PC-9 (cell line): ENCODE measurements at regions not wholly inside any gene's neighbourhood (a gene's known extent, or its start where the extent isn't known, plus 50 kb on each side); places are given as distances from the start of the nearest gene placed in this dataset.

ENCODE experiments used
- BruUV-seq: library from RNA; stranded (reverse); fragments of 400-500 nt; replicated peaks from 2 replicates; lab custom pipeline; 2021; lab: Mats Ljungman, UMichigan
- CTCF ChIA-PET: fragments of 300-600 bp; sonication (Branson Sonifier 250); formaldehyde crosslinking; loops from one replicate; lab custom pipeline; 2022; ENCODE audit warnings: antibody characterized with exemption; lab: Charles Lee
- POLR2A ChIA-PET: fragments of 300-600 bp; sonication (Branson Sonifier 250); formaldehyde crosslinking; loops from one replicate; lab custom pipeline; 2022; ENCODE audit warnings: antibody characterized with exemption; ENCODE audit not compliant: unreplicated experiment; lab: Charles Lee
- DNase-seq, 2 experiments: peaks; one replicate each; pipeline versions ENCODE4 v3.0.0 to v3.0.0-alpha.2; 2015 to 2022; ENCODE audit warnings: mixed read lengths in 1 of 2
- H2AFZ ChIP-seq: fragments of 200-600 bp; sonication (generic); 2 replicates; pipeline ENCODE4 v1.8.1; 2017; ENCODE audit warnings: antibody characterized with exemption
- H3F3A ChIP-seq: fragments of 200-600 bp; sonication (generic); 2 replicates; pipeline ENCODE4 v1.8.1; 2017; ENCODE audit warnings: antibody characterized with exemption, mild to moderate bottlenecking, low read depth; ENCODE audit not compliant: insufficient read depth
- H3K27ac ChIP-seq: fragments of 200-600 bp; sonication (generic); 2 replicates; pipeline ENCODE4 v1.6.1; 2016; ENCODE audit warnings: mixed run types
- H3K27me3 ChIP-seq: fragments of 200-600 bp; sonication (generic); 2 replicates; pipeline ENCODE4 v1.6.1; 2016; ENCODE audit warnings: low read depth, mixed run types; ENCODE audit not compliant: insufficient read depth
- H3K36me3 ChIP-seq: fragments of 200-600 bp; sonication (generic); 2 replicates; pipeline ENCODE4 v1.6.1; 2016; ENCODE audit warnings: low read depth, mixed run types
- H3K4me1 ChIP-seq: fragments of 200-600 bp; sonication (generic); replicated peaks from 2 replicates; pipeline ENCODE4 v1.6.1; 2016; ENCODE audit warnings: mixed run types; ENCODE audit not compliant: insufficient read depth
- H3K4me2 ChIP-seq: fragments of 200-600 bp; sonication (generic); 2 replicates; pipeline ENCODE4 v1.6.1; 2017; ENCODE audit warnings: mixed run types
- H3K4me3 ChIP-seq: fragments of 200-600 bp; sonication (generic); 2 replicates; pipeline ENCODE4 v1.6.1; 2016; ENCODE audit warnings: mixed run types
- H3K79me2 ChIP-seq: fragments of 200-600 bp; sonication (generic); 2 replicates; pipeline ENCODE4 v1.6.1; 2017; ENCODE audit warnings: low read depth, mixed run types
- H3K9me2 ChIP-seq: fragments of 200-600 bp; sonication (generic); 2 replicates; pipeline ENCODE4 v1.8.1; 2017; ENCODE audit warnings: mild to moderate bottlenecking; ENCODE audit not compliant: insufficient read depth
- H3K9me3 ChIP-seq: fragments of 200-600 bp; sonication (generic); 2 replicates; pipeline ENCODE4 v1.8.1; 2016; ENCODE audit warnings: low read depth; ENCODE audit not compliant: insufficient read depth
- H4K20me1 ChIP-seq: fragments of 200-600 bp; sonication (generic); 2 replicates; pipeline ENCODE4 v1.8.1; 2017; ENCODE audit not compliant: insufficient read depth
- EZH2 ChIP-seq: fragments of 200-600 bp; sonication (generic); IDR thresholded peaks from 2 replicates; pipeline ENCODE4 v1.8.0; 2017; ENCODE audit warnings: antibody characterized with exemption, low read depth
- intact Hi-C: fragments of 100-400 bp; cut with micrococcal nuclease; formaldehyde crosslinking; loops from one replicate; pipeline ENCODE4 v1.10.0; 2022; ENCODE audit not compliant: unreplicated experiment
- TF ChIP-seq, protein P1 (sequence below): fragments of 200-600 bp; sonication (generic); conservative IDR thresholded peaks from 2 replicates; pipeline ENCODE4 v1.6.1; 2017; ENCODE audit warnings: mixed run types, antibody characterized with exemption, mild to moderate bottlenecking, moderate library complexity

DNA sequence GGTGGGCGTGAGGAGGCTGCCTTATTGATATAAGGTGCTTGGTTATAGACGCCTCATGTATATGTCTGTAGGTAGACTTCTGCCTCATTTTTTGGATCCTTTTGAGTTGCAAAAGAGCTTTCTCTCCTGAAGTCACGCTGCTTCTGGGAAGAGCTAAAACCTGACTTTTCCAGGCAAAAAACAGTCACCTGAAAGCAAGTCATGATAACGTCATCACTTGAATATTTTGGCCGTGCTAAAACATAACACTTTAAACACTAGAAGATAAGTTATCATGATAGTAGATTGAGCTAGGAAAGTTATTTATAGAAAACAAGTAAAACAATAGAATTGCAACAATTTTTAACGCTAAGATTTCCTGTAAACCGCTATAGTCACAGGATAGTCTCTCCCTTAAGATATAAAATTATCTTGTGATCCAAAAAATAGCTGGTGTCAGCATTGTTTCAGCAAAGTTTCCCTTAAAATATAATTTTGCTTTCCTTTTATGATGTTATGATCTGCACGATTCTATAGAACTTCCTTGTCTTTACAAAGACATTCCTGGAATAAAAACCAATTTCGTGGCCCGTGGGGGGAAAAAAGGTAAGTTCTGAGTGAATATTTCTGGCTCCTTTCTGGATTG is 69.0 kb upstream of the AKAP12 start:
- intact Hi-C loops: no loop called here
- BruUV-seq: no TSS peak
- no peak overlapping the region for H3K4me2 ChIP-seq
- H3K27ac ChIP-seq: no peak overlapping the region
- H3K27me3 ChIP-seq: no peaks in the 10 kb centered on the region
- POLR2A ChIA-PET: interaction anchor here (0.6 kb wide), 1 partner anchor 126 kb away, joined by 3 read pairs; no protein-coding TSS in a partner anchor
- H3K4me1 ChIP-seq: no peaks in the 10 kb centered on the region
- TF ChIP-seq, protein P1, sequence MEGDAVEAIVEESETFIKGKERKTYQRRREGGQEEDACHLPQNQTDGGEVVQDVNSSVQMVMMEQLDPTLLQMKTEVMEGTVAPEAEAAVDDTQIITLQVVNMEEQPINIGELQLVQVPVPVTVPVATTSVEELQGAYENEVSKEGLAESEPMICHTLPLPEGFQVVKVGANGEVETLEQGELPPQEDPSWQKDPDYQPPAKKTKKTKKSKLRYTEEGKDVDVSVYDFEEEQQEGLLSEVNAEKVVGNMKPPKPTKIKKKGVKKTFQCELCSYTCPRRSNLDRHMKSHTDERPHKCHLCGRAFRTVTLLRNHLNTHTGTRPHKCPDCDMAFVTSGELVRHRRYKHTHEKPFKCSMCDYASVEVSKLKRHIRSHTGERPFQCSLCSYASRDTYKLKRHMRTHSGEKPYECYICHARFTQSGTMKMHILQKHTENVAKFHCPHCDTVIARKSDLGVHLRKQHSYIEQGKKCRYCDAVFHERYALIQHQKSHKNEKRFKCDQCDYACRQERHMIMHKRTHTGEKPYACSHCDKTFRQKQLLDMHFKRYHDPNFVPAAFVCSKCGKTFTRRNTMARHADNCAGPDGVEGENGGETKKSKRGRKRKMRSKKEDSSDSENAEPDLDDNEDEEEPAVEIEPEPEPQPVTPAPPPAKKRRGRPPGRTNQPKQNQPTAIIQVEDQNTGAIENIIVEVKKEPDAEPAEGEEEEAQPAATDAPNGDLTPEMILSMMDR: no peak
- no peak for TF ChIP-seq EZH2
- no peaks in the 10 kb centered on the region for H3K9me2 ChIP-seq
- H3F3A ChIP-seq: no peaks in the 10 kb centered on the region
- no peaks in the 10 kb centered on the region for H4K20me1 ChIP-seq
- H3K79me2 ChIP-seq: no peaks in the 10 kb centered on the region
- DNase-seq: no peak
- H3K9me3 ChIP-seq: no peaks in the 10 kb centered on the region
- no peaks in the 10 kb centered on the region for H3K36me3 ChIP-seq
- CTCF ChIA-PET: no interaction called here
- H3K4me3 ChIP-seq: no peak overlapping the region
- H2AFZ ChIP-seq: no peak overlapping the region

DNA sequence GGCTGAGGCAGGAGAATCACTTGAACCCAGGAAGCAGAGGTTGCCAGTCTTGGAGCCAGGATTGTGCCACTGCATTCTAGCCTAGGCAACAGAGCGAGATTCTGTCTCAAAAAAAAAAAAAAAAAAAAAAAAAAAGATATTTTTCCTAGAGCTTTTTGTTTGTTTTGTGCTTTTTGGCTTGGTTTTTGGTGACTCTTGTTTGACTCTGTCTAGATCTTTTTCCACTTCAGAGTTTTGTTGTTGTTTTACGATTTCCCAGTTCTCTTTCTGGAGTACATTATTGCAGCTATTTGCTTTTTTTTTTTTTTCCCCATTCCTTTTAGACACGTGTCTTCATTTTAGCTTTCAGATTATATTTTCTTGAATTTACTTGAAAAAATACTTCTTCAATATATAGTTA is 67.0 kb upstream of the AKAP12 start:
- H3K4me2 ChIP-seq: no peak overlapping the region
- no peaks in the 10 kb centered on the region for H3K36me3 ChIP-seq
- POLR2A ChIA-PET: no interaction called here
- BruUV-seq: no TSS peak
- no peaks in the 10 kb centered on the region for H4K20me1 ChIP-seq
- H3K4me1 ChIP-seq: no peaks in the 10 kb centered on the region
- intact Hi-C loops: no loop called here
- DNase-seq: no peak
- H2AFZ ChIP-seq: no peak overlapping the region
- H3K9me2 ChIP-seq: no peaks in the 10 kb centered on the region
- no peaks in the 10 kb centered on the region for H3F3A ChIP-seq
- H3K79me2 ChIP-seq: no peaks in the 10 kb centered on the region
- no peak overlapping the region for H3K4me3 ChIP-seq
- no peak for TF ChIP-seq EZH2
- TF ChIP-seq, protein P1: no peak
- CTCF ChIA-PET: no interaction called here
- H3K9me3 ChIP-seq: no peaks in the 10 kb centered on the region
- H3K27ac ChIP-seq: no peak overlapping the region
- H3K27me3 ChIP-seq: no peaks in the 10 kb centered on the region

DNA sequence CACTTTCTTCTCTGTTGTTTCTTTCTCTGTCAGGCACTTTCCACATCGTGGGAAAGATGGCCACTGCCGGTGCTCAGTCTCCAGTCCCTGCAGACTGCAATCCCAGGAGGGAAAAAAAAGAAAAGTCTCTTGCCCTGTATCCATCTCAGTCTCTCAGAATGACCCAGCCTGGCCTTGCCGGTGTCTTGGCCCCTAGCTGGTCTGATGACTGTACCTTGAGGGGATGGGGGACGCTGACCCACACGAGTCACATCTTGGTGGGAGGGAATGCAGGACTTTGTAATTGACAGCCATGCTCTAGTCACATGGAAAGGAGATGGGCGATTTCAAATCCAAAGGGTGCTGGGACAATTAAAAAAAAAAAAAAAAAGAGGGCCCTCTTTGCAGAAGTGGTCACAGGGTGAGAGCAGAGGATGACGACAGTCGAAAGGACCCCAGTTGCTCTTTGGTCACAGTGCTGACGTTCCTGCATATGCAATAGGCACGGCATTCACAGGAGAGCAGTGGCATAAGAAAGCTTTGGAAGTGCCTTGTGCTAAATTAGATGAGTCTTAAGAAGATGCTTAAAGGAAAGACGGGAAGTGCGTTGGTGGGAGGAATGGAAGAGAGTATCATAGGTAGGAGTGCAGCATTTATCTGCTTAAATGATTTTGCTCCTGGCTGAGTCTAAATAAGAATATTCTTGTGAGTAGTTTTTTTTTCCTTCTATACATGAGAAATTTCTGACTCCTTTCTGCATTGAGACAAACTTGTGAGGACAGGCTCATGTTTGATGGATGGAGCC is 63.9 kb upstream of the AKAP12 start:
- H3K79me2 ChIP-seq: no peaks in the 10 kb centered on the region
- no peak overlapping the region for H3K4me3 ChIP-seq
- no peak for TF ChIP-seq EZH2
- TF ChIP-seq, protein P1: no peak
- H3K27me3 ChIP-seq: no peaks in the 10 kb centered on the region
- POLR2A ChIA-PET: no interaction called here
- H3F3A ChIP-seq: no peaks in the 10 kb centered on the region
- H3K4me1 ChIP-seq: no peaks in the 10 kb centered on the region
- CTCF ChIA-PET: no interaction called here
- no peaks in the 10 kb centered on the region for H3K36me3 ChIP-seq
- no peaks in the 10 kb centered on the region for H3K9me3 ChIP-seq
- H2AFZ ChIP-seq: no peak overlapping the region
- intact Hi-C loops: no loop called here
- no peaks in the 10 kb centered on the region for H3K9me2 ChIP-seq
- no peak for DNase-seq
- no peak overlapping the region for H3K4me2 ChIP-seq
- no TSS peak for BruUV-seq
- H3K27ac ChIP-seq: no peak overlapping the region
- H4K20me1 ChIP-seq: no peaks in the 10 kb centered on the region
